AG09309 (cell line): ENCODE measurements at regions not wholly inside any gene's neighbourhood (a gene's known extent, or its start where the extent isn't known, plus 50 kb on each side); places are given as distances from the start of the nearest gene placed in this dataset.

Source experiments
- DNase-seq: peaks from one replicate; pipeline ENCODE4 v3.0.0-alpha.2; 2010; ENCODE audit warnings: low read depth
- H3K4me3 ChIP-seq: 2 replicates; pipeline ENCODE4 v1.5.1; 2011; ENCODE audit warnings: mild to moderate bottlenecking, low read depth, low read length, moderate library complexity; ENCODE audit not compliant: control insufficient read depth
- TF ChIP-seq, protein P1 (sequence below): IDR thresholded peaks from 2 replicates; pipeline ENCODE4 v1.5.1; 2011; ENCODE audit warnings: mild to moderate bottlenecking, low read depth, low read length, inconsistent platforms; ENCODE audit not compliant: insufficient read depth, control insufficient read depth; ENCODE audit errors: missing control alignments

DNA sequence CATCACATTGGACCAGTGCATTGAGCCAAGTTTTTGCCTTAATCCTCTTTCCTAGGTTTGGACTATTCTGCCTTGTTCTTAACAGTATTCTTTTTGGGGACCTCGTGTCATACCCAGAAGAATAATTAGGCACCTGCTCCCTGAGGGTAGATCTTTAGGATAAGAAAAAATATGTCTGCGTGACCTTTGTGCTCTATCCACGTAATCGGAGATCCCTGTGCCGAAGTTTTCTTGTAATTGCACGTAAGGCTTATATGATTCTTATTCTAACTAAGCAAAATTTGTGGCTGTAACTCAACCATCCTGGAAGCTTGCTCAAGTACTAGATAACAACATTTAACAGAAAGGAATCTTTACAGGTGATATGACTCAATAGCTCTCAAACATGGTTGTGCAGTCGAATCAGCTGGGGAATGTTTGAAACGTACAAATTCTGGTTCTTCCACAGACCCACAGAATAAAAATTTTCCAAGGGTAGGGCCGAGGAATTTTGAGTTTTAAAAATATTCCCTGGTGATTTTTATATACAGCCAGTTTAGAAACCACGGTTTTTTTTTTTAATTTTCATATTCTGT, 344.3 kb downstream of the GBA3 start:
- DNase-seq, result no peak
- H3K4me3 ChIP-seq, result no peak overlapping the region
- TF ChIP-seq, protein P1, sequence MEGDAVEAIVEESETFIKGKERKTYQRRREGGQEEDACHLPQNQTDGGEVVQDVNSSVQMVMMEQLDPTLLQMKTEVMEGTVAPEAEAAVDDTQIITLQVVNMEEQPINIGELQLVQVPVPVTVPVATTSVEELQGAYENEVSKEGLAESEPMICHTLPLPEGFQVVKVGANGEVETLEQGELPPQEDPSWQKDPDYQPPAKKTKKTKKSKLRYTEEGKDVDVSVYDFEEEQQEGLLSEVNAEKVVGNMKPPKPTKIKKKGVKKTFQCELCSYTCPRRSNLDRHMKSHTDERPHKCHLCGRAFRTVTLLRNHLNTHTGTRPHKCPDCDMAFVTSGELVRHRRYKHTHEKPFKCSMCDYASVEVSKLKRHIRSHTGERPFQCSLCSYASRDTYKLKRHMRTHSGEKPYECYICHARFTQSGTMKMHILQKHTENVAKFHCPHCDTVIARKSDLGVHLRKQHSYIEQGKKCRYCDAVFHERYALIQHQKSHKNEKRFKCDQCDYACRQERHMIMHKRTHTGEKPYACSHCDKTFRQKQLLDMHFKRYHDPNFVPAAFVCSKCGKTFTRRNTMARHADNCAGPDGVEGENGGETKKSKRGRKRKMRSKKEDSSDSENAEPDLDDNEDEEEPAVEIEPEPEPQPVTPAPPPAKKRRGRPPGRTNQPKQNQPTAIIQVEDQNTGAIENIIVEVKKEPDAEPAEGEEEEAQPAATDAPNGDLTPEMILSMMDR, result no peak

- H3K4me3 ChIP-seq, result no peak overlapping the region
- TF ChIP-seq, protein P1, result no peak
- DNase-seq, result no peak
These were observed 343.8 kb downstream of the GBA3 start for GRCh38 chr4:23036503-23036902.

DNA sequence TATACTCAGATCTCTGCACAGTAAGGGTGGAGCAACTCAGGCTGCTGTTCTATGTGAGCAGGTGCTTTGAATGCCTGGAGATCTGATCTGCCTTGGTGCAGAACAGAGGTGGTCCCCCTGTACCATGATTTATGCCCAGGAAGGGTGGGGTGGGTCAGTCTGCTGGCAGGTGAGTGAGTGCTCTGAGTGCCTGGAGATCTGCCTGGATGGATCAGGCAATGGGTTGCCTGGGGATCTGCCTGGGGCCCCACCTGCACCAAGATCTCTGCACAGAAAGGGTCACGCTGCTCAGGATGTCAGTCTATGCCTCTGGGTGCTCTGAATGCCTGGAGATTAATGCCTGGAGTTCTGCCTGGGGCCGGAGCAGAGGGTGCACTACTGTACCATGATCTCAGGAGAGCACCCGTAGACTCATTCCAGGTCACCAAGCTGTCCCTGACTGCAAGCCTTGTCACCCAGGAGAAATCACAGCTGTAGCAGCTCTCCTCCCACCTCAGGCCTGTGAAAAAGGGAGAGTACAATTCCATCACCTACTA, 342.9 kb downstream of the GBA3 start:
- no peak overlapping the region for H3K4me3 ChIP-seq
- TF ChIP-seq, protein P1, result no peak
- no peak for DNase-seq

DNA sequence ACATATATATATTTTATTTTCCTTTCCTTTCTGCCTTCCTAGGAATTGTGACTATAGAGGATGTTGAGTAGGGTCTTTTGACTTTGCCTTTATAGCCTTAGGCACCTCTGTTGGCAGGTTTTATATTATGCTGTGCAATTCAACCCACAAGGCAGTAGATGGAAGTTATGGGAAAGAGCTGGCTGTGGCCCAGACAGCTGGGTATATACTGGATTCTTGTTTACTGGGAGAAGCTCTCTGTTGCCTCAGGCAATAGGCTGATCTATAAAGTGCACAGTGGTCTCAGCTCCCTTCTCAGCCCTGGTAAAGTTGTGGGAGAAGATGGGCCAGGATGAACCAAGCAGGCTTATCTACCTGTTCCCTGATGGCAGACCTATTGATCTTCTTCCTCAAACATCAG, 342.0 kb downstream of the GBA3 start:
- no peak for DNase-seq
- TF ChIP-seq, protein P1, result no peak
- H3K4me3 ChIP-seq, result no peak overlapping the region

GRCh38 chr4:23033796-23034195, 341.1 kb downstream of the GBA3 start:
- H3K4me3 ChIP-seq, result no peak overlapping the region
- TF ChIP-seq, protein P1, result no peak
- no peak for DNase-seq

DNA sequence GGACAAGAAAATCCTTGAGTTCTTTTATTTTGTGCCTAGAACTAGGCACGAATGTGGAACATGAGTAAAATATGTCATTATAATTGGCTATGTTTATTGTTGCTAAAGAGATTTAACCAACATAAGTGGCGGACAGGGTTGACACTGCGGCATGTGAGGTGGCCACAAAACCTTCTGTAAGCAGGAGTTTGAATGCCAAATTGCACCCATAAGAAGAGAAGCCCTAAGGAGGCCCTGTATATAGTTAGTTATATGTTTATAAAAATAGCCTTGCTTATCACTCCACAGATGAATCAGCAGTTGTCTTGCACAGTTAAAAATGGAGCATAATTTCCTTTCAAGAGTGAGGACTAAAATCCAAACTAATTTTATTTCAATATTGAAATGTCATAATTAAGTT, 336.1 kb downstream of the GBA3 start:
- no peak for DNase-seq

More for the DNA sequence above, 336.1 kb downstream of the GBA3 start:
- TF ChIP-seq, protein P1, result no peak
- H3K4me3 ChIP-seq, result no peak overlapping the region
